HG03066 (cell line): ENCODE measurements at regions not wholly inside any gene's neighbourhood (a gene's known extent, or its start where the extent isn't known, plus 50 kb on each side); places are given as distances from the start of the nearest gene placed in this dataset.
"Not testable (repeated sequence)": the region's sequence is repeated elsewhere in the genome, so short reads cannot be mapped to it uniquely, and the experiment has no call there.

ENCODE experiments used
- ATAC-seq: cut with Tn5 transposase; IDR thresholded peaks from one replicate; pipeline ENCODE4 v1.9.1; 2021; ENCODE audit warnings: low read depth; ENCODE audit not compliant: unreplicated experiment

DNA sequence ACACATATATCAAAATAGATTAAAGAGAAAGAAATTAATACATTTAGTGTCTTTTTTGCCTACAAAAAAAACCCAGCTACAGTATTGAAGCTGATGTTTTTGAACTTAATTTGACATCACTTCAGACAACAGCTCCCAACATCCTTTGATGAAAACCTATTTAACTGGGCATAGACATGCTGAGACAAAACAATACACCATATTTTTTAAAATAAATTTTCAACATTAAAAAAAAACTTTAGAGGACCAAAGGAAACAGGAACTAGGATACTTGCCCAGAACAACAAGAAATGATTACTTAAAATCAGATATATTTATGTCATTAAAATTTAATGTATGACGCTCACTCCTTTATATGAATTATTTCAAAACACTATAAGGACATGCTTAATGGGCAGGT lies 178.1 kb downstream of the MREG start:
- no peak for ATAC-seq

DNA sequence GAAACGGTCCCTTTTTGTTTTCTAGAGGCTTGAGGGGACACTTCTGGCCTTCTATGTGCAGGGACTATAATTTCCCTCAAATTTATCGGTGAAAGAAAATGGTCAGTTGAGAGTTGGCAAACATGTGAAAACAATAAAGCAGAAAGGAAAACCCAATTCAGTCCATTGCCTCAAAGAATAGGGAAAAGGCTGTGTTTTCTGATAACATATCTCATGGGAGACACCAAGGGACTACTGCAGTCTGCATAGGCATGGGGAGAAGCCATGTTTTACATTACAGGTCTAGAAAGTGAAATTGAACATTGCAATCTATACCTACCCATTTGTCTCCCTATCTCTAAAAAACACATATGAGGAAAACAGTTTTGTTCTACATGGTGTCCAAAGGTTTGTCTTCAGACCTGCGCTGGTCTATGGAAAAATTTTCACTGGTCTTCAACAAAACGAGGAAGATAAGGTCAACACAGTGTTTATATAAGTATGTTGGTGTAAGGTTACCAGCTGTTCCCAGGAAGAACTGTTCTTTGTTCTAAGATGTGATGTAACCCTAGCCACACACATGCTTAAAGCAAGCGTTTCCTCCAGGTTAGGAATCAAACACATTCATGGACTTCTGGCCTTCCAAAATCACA lies 179.7 kb downstream of the MREG start:
- no peak for ATAC-seq

GRCh38 chr2:215832791-215833190 lies 180.6 kb downstream of the MREG start:
- ATAC-seq = no peak

GRCh38 chr2:215831296-215831913 lies 181.9 kb downstream of the MREG start:
- no peak for ATAC-seq

DNA sequence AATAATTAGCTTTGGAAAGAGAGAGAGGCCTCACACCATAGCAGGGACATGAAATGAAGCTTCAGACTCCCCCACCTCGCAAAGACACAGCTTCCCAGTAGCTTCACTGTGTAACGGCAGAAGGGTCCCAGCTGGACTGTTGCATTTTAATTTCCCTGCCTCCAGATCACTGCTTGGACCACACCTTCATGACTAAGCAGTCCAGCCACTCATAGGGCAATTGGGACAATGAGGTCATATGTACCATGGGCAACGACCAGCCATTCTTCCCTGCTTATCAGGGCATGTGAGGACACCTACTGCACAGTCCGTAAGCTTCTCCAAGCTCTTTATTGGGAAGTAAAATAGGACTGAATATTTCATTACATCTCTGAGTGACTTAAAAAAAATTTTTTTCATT lies 183.0 kb downstream of the MREG start:
- ATAC-seq = no peak

DNA sequence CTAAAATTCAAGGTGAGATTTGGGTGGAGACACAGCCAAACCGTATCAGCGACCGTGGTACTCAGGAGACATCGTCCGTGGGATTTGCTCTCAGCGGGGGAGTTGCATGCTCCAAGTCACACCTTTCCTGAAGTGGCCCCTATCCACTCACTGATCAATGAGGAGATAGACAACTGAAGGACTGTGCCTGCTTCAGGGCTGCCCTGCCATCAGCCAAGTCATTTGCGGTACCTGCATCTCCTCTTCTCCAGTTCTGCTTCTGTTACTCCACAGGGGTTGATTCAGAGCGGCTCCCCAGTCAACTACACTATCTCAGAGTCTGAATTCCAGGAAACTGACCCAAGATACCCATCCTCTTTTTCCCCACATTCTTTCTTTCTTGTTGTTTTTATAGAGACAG lies 184.1 kb downstream of the MREG start:
- ATAC-seq = no peak

DNA sequence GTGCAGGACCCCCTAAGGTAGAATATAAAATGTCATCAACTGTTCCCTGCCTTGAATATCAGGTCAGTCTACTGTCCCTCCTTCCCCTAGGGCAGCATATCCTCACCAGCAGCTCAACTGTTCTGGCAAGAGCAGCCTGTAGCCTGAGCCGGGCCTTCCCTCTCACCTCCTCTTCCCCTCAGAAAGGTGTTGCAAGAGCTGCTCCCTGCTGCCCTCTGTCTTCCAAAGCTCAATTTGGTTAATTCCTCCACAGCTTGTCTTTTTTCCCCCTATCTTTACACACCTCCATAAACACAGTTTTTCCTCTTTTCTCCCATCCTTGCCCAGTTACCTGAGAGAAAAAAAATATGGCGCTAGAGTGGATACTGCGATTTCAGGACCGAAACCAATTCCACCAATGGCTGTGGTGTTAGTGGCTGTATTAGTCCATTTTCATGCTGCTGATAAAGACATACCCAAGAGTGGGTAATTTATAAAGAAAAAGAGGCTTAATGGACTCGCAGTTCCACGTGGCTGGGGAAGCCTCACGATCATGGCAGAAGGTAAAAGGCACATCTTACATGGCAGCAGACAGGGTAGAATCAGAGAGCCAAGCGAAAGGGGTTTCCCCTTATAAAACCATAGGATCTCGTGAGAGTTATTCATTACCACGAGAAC lies 184.7 kb downstream of the MREG start:
- peak; percentile 87 for ATAC-seq

DNA sequence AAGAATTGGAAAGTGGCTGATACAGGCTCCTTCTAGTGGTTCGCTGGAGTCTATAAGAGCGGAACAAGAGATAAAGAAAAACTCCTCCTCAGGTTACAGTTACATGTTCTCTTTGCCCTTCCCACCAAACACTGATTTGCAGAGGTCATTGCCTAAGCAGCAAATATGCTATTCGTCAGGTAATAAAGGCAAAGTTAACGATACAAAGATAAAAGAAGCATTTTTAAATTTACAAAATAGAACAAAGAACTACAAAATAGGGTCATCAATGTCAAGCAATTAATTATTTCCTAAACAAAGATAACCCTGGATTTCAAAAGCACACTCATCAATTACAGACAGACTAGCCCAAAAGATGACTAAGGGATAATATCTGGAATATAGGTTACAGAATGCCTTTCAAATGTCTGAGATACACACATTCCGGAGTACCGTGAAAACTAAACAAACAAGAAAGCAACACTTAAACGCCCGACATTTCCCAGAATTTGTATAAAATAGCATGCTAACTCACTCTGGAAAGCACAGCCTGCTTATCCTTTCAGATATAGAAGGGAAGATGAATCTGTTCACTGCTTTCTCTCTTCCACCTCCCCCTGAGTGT lies 186.4 kb downstream of the MREG start:
- no peak for ATAC-seq

GRCh38 chr2:215826376-215826775 lies 187.0 kb downstream of the MREG start:
- no peak for ATAC-seq

GRCh38 chr2:215825707-215826106 lies 187.6 kb downstream of the MREG start:
- no peak for ATAC-seq

- not testable (repeated sequence) for ATAC-seq
These were observed 192.1 kb downstream of the MREG start for GRCh38 chr2:215821298-215821697.

DNA sequence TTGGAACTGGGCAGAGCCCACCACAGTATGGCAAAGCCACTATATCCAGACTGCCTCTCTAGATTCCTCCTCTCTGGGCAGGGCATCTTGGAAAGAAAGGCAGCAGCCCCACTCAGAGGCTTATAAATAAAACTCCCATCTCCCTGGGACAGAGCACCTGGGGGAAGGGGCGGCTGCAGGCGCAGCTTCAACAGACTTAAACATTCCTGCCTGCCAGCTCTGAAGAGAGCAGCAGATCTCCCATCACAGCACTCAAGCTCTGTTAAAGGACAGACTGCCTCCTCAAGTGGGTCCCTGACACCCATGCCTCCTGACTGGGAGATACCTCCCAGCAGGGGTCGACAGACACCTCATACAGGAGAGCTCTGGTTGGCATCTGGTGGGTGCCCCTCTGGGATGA lies 193.6 kb downstream of the MREG start:
- ATAC-seq = not testable (repeated sequence)

GRCh38 chr2:215817046-215817445 lies 196.3 kb downstream of the MREG start:
- ATAC-seq = no peak

DNA sequence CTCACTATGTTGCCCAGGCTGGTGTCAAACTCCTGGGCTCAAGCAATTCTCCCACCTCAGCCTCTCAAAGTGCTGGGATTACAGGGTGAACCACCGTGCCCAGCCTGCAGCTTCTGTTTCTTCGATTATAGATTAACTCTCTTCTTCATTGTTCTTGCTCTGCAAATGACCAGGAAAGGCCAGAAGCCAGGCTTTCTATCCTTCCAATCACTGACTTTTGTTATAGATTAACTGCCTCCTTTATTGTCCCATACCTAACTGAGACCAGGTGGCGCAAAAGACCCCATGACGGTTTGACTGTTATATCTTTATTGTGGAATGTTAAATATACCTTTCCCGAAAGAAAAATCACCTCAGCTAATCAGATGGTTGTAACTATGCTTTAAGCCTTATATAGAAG lies 196.9 kb downstream of the MREG start:
- ATAC-seq = no peak

DNA sequence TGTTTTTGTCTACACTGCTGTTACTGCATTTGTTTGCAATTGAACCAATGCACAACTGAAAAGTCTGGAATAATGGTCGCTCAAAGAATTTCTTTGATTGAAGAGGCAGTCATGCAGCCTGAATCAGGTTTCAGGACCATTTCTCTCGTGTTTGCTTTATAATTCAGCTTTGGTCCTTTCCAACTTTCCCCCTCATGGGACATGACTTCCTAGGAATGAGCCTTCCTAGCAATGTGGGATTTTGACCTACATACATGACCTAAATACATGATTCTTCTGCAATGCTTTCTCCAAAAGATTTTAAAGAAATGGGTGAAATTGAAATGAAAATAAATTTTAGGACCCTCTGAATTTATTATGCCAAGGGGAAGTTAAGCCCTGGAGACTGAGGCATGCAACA lies 197.4 kb downstream of the MREG start:
- ATAC-seq = no peak

DNA sequence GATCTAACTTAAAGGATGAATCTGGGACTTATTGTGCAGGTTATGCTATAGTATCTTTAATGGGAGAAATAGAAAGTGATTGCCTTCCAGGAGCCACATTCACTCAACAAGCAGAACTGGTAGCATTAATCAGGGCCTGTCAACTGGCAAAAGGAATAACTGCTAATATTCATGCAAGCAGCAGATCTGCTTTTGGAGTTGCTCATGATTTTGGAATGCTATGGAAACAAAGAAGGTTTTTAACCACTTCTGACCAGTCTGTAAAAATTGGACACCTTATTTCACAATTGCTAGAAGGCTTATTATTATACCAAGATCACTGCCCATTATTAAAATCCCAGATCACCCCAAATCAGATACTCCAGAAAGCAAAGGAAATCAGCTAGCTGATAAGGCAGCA lies 200.4 kb downstream of the MREG start:
- no peak for ATAC-seq

DNA sequence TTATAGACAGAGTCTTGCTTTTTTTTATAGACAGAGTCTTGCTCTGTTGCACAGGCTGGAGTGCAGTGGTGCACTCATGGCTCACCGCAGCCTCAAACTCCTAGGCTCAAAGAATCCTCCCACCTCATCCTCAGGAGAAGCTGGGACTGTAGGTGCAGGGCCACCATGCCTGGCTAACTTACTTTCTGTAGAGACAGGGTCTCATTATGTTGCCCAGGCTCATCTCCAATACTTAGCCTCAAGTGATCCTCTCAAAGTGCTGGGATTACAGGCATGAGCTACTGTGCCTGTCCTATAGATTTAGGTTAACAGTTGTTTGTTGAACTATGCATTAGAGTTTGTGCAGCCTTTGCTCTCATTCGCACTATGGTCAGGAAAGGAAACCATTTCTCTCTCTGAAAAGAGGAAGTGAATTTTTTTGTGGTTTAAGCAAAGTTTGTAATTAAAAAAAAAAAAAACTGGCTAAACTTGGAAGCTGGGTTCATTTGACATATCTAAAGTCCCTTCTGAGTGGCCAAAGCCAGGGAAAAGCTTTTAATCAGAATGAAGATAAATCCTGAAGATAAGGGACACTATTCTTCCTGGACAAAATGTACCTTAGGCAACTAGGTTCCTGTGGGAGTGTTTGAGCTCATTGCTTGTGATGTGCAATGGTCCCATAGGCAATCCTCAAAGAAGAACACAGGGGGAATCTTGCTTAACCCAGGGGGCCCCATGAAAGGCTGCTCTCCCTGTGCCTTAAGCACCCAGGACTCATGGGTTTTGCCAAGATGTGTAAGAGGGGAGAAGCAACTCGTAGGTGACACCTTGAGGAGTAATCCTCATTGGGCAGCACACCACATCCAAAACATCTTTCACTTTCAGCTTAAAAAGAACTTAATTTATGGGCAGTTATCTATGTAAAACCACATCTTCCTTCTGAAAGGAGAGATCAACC lies 201.7 kb downstream of the MREG start:
- ATAC-seq = peak; percentile 94

GRCh38 chr2:215811003-215811402 lies 202.3 kb downstream of the MREG start:
- peak; percentile 16 for ATAC-seq

DNA sequence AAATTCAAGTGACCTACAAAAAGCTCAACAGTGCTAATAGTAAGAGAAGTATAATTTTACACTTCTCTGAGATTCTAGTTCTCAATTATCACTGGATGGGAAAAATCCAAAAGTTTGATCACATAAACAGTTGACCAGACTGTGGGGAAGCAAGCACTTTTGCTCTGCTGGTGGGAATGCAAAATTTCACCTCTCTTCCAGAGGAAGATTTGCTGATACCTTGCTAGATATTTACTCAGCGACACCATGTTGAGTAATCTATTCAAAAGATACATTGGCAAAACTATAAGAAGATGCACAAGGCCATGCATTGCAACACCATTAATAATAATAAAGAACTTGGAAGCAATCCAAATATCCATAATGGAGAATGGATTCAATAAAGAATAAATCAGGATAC lies 204.4 kb downstream of the MREG start:
- ATAC-seq = no peak

- no peak for ATAC-seq
These were observed 205.2 kb downstream of the MREG start for GRCh38 chr2:215808194-215808593.

DNA sequence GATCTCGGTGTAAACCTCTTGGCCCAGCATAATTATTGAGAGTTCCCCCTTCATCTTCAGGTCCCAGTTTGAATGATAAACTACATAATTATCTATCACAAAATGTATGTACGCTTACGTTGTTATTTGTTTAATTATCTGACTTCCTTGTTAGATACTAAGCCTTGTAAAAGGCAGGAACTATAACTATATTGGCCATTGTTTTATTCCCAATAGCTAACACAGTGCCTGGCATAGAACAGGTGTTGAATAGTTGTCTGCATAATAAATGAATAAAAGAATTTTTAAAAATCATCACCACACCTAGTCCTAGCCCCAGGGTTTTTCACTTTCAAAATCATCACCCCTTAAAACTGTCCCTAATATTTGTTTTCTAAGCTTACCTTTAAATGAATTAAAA lies 207.9 kb downstream of the MREG start:
- no peak for ATAC-seq
